ENCODE measurements at regions not wholly inside any gene's neighbourhood (a gene's known extent, or its start where the extent isn't known, plus 50 kb on each side); places are given as distances from the start of the nearest gene placed in this dataset.

DNA sequence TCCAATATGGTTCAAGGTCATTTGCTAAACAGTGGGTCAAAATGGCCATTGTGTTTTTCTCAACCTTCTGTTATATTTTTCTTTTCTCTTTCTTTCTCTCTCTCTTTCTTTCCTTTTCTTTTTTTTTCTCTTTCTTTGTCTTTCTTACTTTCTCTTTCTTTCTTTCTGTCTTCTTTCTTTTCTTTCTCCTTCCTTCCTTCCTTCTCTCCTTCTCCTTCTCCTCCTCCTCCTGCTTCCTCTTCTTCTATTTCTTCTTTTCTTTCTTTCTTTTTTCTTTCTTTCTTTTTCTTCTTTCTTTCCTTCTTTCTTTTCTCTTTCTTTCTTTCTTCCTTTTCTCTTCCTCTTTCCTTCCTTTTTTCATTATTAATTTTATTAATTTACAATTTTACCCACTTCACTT, 619.5 kb downstream of the IRX1 start:
- TF ChIP-seq ZEB2 (tag by site-specific recombination; IDR thresholded peaks at IDR 0.05) (no peak), GFI1B (tag by site-specific recombination; IDR thresholded peaks at IDR 0.05) (no peak), ZNF366 (tag by site-specific recombination; conservative IDR thresholded peaks at IDR 0.05) (peak; percentile 72), ZNF48 (tag by site-specific recombination; IDR thresholded peaks at IDR 0.05) (no peak), ZNF311 (tag by site-specific recombination; IDR thresholded peaks at IDR 0.05; ENCODE audit: borderline replicate concordance) (no peak), BCL11B (tag by site-specific recombination; IDR thresholded peaks at IDR 0.05; ENCODE audit: low read depth) (no peak)
- H3K36me3 ChIP-seq (ENCODE audit: control insufficient read depth in 2 of 2, insufficient read depth in 1 of 2, low read length in 2 of 2) = no peaks in the 10 kb centered on the region
- CTCF ChIA-PET = no interaction called here
- H3K4me1 ChIP-seq (ENCODE audit: control insufficient read depth, insufficient read depth, low read length) = no peaks in the 10 kb centered on the region
- POLR2A ChIA-PET = no interaction called here
- no peak overlapping the region for H3K27ac ChIP-seq (ENCODE audit: extremely low read depth, low read depth, low read length)
- H3K4me3 ChIP-seq (ENCODE audit: low read depth, low read length) = no peak overlapping the region
- no peaks in the 10 kb centered on the region for H3K9me3 ChIP-seq (ENCODE audit: control insufficient read depth, insufficient read depth, low read depth, low read length)

DNA sequence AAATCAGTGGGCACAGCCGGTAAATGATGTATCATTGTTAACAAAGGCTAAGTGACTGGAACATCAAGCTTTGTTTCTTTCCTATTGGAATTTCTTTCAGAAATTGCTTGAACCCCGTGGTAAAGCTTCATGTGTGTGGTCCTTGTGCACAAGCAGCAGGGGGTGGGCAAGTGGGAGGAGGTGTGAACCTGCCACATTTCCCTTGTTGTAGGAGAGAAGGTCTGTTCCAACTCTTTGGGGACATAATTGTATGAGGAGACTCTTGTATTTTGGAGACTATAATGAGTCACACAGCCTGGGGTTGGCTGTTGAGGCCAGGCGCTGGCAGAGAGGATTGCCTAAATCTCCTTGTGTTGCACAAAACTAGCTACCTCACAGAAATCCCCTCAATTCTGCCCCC, 620.5 kb downstream of the IRX1 start:
- H3K4me3 ChIP-seq (ENCODE audit: low read depth, low read length) = no peak overlapping the region
- H3K36me3 ChIP-seq (ENCODE audit: control insufficient read depth in 2 of 2, insufficient read depth in 1 of 2, low read length in 2 of 2) = no peaks in the 10 kb centered on the region
- no peak overlapping the region for H3K27ac ChIP-seq (ENCODE audit: extremely low read depth, low read depth, low read length)
- POLR2A ChIA-PET = no interaction called here
- TF ChIP-seq ZSCAN30 (tag by site-specific recombination; IDR thresholded peaks at IDR 0.05) (no peak), ZNF701 (tag by site-specific recombination; IDR thresholded peaks at IDR 0.05) (no peak), ZNF311 (tag by site-specific recombination; IDR thresholded peaks at IDR 0.05; ENCODE audit: borderline replicate concordance) (no peak), ZNF366 (tag by site-specific recombination; conservative IDR thresholded peaks at IDR 0.05) (no peak), SALL2 (tag by site-specific recombination; IDR thresholded peaks at IDR 0.05; ENCODE audit: borderline replicate concordance) (no peak), MEIS1 (CRISPR knock-in tag; IDR thresholded peaks at IDR 0.05; ENCODE audit: borderline replicate concordance) (no peak), ZXDB (tag by site-specific recombination; IDR thresholded peaks at IDR 0.05) (no peak), MYNN (tag by site-specific recombination; IDR thresholded peaks at IDR 0.05; ENCODE audit: borderline replicate concordance) (no peak), ZNF530 (tag by site-specific recombination; IDR thresholded peaks at IDR 0.05; ENCODE audit: low read depth) (no peak), ZIC2 (tag by site-specific recombination; IDR thresholded peaks at IDR 0.05) (no peak), ZNF114 (tag by site-specific recombination; IDR thresholded peaks at IDR 0.05) (no peak)
- TF ChIP-seq, protein P1, sequence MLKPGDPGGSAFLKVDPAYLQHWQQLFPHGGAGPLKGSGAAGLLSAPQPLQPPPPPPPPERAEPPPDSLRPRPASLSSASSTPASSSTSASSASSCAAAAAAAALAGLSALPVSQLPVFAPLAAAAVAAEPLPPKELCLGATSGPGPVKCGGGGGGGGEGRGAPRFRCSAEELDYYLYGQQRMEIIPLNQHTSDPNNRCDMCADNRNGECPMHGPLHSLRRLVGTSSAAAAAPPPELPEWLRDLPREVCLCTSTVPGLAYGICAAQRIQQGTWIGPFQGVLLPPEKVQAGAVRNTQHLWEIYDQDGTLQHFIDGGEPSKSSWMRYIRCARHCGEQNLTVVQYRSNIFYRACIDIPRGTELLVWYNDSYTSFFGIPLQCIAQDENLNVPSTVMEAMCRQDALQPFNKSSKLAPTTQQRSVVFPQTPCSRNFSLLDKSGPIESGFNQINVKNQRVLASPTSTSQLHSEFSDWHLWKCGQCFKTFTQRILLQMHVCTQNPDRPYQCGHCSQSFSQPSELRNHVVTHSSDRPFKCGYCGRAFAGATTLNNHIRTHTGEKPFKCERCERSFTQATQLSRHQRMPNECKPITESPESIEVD (tag by site-specific recombination; IDR thresholded peaks at IDR 0.05) = no peak
- TF ChIP-seq, protein P2, sequence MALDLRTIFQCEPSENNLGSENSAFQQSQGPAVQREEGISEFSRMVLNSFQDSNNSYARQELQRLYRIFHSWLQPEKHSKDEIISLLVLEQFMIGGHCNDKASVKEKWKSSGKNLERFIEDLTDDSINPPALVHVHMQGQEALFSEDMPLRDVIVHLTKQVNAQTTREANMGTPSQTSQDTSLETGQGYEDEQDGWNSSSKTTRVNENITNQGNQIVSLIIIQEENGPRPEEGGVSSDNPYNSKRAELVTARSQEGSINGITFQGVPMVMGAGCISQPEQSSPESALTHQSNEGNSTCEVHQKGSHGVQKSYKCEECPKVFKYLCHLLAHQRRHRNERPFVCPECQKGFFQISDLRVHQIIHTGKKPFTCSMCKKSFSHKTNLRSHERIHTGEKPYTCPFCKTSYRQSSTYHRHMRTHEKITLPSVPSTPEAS (tag by site-specific recombination; IDR thresholded peaks at IDR 0.05) = no peak
- CTCF ChIA-PET = no interaction called here
- no peaks in the 10 kb centered on the region for H3K9me3 ChIP-seq (ENCODE audit: control insufficient read depth, insufficient read depth, low read depth, low read length)
- no peaks in the 10 kb centered on the region for H3K4me1 ChIP-seq (ENCODE audit: control insufficient read depth, insufficient read depth, low read length)

DNA sequence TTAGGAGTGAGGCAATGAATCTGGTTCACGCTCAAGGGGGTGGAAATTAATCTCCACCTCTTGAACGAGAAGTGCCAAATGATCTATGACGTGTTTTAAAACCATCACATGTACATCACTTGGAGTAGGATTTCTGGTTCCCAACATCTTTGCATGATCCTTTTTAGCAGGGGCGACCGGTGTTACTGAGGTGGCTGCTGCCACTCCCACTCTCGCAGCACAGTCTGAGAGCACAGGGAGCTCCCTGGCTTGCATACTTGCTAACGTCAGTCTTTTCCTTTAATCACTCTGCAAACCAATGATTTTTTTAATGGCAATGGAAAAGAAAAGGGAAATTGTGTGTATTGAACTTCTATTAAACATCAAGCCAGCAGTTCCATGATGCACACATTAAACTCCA, 624.4 kb downstream of the IRX1 start:
- H3K4me3 ChIP-seq (ENCODE audit: low read depth, low read length) = no peak overlapping the region
- H3K4me1 ChIP-seq (ENCODE audit: control insufficient read depth, insufficient read depth, low read length) = no peaks in the 10 kb centered on the region
- ChIA-PET CTCF (no interaction called here), POLR2A (no interaction called here)
- H3K27ac ChIP-seq (ENCODE audit: extremely low read depth, low read depth, low read length) = no peak overlapping the region
- H3K9me3 ChIP-seq (ENCODE audit: control insufficient read depth, insufficient read depth, low read depth, low read length) = no peaks in the 10 kb centered on the region
- no peaks in the 10 kb centered on the region for H3K36me3 ChIP-seq (ENCODE audit: control insufficient read depth in 2 of 2, insufficient read depth in 1 of 2, low read length in 2 of 2)
- TF ChIP-seq YY1 (tag by site-specific recombination; IDR thresholded peaks at IDR 0.05) (no peak), ZNF155 (tag by site-specific recombination; IDR thresholded peaks at IDR 0.05) (no peak), ZNF623 (tag by site-specific recombination; IDR thresholded peaks at IDR 0.05) (no peak), SP7 (tag by site-specific recombination; IDR thresholded peaks at IDR 0.05) (no peak), ZNF274 (IDR thresholded peaks at IDR 0.05; ENCODE audit: low read length) (no peak), ZNF274 (tag by site-specific recombination; IDR thresholded peaks at IDR 0.05; ENCODE audit: borderline replicate concordance) (no peak), SCRT2 (tag by site-specific recombination; IDR thresholded peaks at IDR 0.05) (no peak), ZNF112 (tag by site-specific recombination; IDR thresholded peaks at IDR 0.05) (no peak)
- TF ChIP-seq, protein P3, sequence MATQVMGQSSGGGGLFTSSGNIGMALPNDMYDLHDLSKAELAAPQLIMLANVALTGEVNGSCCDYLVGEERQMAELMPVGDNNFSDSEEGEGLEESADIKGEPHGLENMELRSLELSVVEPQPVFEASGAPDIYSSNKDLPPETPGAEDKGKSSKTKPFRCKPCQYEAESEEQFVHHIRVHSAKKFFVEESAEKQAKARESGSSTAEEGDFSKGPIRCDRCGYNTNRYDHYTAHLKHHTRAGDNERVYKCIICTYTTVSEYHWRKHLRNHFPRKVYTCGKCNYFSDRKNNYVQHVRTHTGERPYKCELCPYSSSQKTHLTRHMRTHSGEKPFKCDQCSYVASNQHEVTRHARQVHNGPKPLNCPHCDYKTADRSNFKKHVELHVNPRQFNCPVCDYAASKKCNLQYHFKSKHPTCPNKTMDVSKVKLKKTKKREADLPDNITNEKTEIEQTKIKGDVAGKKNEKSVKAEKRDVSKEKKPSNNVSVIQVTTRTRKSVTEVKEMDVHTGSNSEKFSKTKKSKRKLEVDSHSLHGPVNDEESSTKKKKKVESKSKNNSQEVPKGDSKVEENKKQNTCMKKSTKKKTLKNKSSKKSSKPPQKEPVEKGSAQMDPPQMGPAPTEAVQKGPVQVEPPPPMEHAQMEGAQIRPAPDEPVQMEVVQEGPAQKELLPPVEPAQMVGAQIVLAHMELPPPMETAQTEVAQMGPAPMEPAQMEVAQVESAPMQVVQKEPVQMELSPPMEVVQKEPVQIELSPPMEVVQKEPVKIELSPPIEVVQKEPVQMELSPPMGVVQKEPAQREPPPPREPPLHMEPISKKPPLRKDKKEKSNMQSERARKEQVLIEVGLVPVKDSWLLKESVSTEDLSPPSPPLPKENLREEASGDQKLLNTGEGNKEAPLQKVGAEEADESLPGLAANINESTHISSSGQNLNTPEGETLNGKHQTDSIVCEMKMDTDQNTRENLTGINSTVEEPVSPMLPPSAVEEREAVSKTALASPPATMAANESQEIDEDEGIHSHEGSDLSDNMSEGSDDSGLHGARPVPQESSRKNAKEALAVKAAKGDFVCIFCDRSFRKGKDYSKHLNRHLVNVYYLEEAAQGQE (tag by site-specific recombination; IDR thresholded peaks at IDR 0.05) = no peak
- TF ChIP-seq, protein P4, sequence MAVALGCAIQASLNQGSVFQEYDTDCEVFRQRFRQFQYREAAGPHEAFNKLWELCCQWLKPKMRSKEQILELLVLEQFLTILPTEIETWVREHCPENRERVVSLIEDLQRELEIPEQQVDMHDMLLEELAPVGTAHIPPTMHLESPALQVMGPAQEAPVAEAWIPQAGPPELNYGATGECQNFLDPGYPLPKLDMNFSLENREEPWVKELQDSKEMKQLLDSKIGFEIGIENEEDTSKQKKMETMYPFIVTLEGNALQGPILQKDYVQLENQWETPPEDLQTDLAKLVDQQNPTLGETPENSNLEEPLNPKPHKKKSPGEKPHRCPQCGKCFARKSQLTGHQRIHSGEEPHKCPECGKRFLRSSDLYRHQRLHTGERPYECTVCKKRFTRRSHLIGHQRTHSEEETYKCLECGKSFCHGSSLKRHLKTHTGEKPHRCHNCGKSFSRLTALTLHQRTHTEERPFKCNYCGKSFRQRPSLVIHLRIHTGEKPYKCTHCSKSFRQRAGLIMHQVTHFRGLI (tag by site-specific recombination; IDR thresholded peaks at IDR 0.05) = no peak
